Ecto neural progenitor cell (in vitro differentiated cells): ENCODE measurements at regions not wholly inside any gene's neighbourhood (a gene's known extent, or its start where the extent isn't known, plus 50 kb on each side); places are given as distances from the start of the nearest gene placed in this dataset.

Experiments used
- DNase-seq: peaks from one replicate; pipeline ENCODE4 v3.0.0-alpha.2; 2018; ENCODE audit warnings: low spot score

DNA sequence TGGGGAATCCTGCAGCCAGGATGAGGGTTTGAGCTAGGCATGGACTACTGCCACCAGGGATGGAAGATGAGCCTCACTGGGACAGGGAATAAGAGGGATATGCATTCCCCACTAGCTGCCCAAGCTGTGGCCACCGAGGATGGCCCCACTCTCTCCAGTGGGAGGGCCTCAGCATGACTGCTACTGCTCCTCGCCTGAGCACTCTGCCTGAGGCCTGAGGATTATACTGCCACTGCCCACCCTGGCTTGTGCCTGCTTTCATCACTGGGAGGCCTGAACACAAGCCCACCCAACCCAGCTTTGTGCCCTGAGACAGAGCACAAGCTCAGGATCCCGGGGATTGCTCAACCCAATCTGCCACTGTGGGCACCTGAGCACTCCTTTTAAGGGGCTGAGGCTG is 425.6 kb downstream of the RASEF start:
- no peak for DNase-seq

DNA sequence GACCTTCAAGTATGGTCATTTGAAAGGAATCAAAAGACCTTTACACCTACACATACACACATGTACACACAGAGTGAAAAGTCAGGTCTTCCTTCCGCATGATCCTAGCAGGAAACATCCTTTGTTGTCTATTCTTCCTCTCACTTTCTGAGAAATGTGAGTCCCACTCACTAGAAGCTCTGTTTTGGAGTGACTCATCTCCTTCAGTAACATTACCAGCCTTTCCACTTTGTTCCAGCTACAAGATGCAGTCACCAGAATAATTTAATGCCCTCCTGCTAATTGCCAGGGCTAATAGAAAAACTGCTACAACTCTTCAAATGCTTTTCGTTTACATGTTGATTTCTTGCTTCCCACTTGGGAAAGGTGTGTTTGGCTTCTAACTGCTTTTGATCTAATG is 417.3 kb downstream of the RASEF start:
- DNase-seq: no peak

DNA sequence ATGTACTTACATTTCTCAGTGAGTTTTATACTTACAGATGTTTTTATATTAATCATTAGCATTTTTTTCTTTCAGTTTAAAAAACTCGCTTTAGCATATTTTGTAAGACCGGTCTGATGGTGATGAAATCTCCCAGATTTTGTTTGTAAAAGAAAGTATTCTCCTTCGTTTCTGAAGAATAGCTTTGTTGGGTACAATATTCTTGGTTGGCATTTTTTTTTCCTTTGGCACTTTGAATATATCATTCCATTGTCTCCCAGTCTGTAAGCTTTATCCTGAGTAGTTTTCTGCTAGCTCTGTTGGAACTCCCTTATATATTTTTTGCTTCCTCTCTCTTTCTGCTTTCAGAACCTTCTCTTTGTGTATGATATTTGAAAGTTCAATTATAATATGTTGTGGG is 412.6 kb downstream of the RASEF start:
- DNase-seq: no peak

DNA sequence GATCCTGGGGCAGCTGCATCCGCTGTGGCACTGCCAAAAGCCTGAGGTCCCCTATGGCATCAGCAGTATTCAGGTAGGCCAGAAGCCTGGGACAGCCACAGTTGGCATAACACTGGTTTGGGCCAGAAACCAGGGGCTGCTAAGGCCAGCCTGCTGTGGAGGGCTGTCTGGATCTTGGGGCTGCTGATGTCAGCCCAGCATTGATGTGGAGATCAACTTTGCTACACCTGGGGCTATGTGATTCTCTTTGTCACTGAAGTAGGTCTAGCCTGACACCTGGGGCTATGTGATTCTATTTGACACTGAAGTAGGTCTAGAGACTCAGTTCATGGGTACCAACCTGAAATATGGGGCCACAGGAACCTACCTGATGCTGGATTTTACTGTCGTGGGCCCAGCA is 411.5 kb downstream of the RASEF start:
- no peak for DNase-seq

DNA sequence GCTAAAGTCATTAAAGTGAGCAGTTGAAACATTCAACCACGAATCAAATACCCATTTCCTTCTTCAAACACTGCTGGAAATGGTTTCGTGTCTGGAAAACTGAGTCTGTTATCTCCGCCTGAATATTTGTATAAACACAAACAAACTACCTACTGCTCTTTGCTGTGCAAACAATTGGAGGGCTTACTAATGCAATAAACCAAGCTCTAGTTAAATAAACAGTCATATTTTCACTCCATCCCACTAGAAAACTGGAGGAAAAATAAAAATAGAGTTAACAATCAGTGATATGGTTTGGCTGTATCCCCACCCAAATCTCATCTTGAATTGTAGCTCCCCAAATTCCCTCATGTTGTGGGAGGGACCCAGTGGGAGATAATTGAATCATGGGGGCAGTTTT is 397.6 kb downstream of the RASEF start:
- DNase-seq: no peak

DNA sequence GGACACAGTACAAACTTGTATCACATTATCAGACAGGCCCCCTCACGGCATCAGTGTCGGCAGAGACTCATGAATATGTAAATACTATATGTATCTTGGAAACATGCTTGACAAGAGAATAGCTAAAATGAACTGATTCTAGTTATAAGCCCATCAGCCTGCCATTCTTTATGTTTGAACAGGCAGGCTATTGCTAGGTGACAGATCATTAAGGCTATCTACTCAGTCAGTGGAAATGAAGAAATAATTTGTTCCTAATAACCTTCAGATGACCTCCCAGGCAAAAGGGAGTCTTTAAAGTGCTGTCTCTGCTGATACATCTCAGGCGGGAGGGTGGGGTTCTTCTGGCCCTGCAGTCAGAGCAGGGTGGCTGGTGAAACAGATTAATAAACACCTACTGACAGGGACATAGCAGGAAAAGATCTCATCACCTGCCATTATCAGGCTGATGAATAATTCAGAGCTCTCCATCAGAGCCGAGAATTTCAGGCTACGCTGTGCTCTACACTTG is 394.2 kb downstream of the RASEF start:
- DNase-seq: no peak

DNA sequence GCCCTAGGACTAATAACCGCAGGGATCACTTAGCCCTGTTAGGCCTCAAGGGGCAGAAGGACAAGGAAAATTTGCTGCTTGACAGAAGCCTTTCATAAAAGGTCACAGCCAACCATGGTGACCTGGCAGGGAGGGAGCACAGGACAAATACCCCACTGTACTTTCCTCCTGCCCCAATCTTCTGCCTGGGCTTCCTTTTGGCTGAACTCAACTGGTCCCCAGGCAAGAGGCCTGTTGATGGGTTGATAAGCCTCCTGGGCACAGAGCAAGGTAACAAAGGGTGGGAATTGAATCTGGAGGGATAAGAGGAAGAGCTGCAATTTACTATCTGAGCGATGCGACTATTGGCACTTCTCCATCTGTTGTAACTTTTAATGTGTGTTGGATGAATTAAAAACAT is 392.9 kb downstream of the RASEF start:
- DNase-seq: no peak

DNA sequence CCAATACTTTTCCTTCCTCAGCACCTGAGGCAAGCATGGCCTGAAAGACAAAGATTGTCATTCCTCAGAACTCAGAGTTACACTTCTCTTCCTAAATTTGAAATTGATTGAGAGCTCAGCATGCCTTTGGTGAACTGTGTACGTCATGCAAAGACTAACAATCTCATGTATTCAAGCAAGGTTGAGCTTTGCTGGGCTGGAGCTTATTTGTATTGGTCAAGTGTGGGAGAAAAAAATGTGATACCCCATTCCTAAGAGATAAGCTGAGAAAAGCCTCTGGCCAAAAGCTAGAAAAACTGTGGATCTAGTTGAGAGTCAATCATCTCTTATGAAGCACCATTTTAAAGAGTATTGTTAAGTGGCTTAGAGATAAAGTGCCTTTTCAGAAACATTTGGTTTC is 392.2 kb downstream of the RASEF start:
- DNase-seq: no peak

DNA sequence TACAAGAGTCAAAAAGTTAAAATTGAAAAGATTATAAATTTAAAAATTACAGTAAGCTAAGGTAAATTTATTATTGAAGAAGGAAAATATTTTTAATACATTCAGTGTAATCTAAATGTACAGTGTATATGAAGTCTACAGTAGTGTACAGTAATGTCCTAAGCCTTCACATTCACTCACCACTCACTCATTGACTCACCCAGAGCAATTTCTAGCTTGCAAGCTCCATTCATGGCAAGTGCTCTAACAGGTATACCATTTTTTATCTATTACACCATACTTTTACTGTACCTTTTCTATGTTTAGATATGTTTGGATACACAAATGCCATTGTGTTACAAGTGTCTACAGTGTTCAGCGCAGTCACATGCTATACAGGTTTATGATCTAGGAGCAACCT is 389.7 kb downstream of the RASEF start:
- DNase-seq: no peak

DNA sequence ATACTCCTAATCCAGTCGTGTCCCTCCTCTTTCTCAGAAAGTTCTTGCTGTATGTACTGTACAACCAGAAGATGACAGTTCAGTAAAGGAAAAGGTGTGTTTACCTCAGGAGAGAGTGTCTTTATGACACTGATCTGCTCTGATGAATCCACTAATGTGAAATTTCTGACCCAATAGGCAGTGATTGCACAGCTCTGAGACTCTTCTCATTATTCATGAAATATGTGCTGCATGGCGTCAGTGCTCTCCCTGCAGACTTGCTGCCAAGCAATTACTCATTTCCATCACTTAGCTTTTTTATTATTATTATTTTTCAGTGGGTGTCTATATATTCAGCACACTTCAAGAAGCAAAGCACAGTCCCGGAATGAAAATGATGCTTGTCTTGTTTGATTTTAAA is 389.0 kb downstream of the RASEF start:
- DNase-seq: no peak

DNA sequence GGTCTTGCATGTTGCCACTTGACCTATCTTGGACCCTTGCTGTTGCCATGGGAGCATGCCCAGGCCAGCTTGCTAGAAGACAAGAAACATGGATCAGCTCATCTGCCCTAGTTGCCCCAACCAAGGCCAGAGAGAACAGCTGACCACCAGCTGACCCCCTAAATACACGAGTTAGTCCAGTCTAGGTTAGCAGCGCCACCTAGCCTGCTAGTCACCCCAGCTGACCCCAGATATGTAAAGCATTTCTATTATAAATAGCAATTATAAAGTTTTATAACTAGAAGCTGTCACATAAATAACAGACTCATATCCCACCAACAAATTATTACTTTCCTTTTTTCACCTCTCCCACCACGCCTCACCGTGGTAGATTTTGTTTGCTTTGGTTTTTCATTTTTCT is 387.8 kb downstream of the RASEF start:
- no peak for DNase-seq

DNA sequence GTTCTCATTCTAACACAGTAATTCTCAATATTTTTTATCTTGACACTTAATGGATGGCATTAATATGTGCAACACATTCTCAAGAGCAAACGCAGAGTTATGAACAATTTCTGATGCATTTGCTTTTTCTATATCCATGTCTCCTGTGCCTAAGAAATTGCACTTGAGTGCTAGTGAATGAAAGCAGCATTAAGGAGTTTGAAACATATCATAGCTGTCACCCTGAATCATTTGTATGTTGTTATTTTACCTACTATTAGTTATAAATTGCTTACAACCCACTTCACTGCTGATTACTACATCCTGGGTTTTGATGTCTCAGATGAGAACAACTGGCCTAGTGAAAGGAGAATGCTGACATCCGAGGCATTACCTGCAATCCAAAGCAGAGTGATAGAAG is 387.3 kb downstream of the RASEF start:
- no peak for DNase-seq

DNA sequence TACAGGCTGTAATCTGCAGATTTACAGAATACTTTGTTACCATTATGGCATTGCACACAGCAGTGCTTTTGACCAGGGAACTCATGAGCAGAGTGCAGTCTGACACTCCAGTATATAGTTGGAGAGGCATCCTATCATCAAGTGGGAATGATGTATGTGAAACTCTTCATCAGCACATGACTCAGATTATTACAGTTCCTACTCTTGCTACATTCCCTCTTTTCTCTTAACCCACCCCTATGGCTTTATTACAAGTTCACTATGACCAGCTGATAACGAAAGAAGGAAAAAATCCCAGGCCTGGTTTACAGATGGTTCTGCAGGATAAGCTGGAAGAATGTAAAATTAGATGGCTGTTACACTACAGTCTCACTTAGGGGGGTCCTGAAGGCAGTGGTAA is 385.9 kb downstream of the RASEF start:
- no peak for DNase-seq

DNA sequence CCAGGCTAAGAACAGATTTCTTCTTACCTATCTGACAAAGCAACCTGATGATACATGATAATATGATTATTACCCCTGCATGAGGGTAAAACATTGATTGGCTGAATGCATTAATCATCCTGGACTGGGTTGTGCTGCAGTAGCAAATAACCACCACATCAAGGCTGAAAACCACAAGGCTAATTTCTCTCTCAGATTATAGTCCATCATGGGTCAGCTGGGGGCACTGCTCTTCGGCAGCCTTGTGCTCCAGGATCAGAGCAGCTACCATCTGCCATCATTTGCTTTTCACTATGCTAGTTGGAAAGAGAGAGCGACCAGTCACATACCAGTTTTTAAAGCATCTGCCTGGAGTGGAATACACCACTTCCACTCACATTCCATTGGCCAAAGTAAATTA is 383.5 kb downstream of the RASEF start:
- DNase-seq: no peak

DNA sequence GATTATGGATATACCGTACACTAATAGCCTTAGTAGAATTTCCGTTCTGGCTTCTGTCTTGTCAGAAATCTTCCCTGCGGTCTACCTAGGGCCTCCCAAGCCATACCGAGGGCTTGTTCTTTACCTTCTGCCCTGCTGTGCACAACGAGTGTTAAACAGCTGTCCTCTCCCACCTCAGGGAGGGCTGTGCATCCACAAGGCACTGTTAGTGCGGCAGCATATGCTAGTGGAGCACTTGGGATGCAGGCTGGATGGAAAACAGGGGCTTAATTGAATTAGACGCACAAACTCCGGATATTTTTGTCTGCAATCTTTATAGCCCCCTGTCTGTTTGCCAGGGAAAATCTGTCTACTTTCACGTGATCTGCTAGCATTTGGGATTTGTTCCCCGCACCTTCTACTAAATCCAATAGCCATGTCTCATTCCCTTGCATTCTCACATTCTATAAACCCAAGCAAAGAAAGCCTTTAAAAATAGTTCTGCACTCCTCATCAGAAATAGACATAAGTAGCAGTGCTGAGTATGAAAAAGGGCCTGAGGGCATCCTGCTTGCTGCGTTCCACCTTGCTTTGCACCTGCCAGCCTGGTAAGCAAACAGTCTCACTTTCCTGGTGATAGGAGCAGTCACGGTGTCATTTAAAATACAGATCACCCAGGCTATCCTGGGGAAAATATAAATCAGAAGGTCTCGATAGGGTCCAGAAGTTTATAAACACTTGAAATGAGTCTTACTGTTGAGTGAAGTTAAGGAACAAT is 382.6 kb downstream of the RASEF start:
- DNase-seq: no peak

DNA sequence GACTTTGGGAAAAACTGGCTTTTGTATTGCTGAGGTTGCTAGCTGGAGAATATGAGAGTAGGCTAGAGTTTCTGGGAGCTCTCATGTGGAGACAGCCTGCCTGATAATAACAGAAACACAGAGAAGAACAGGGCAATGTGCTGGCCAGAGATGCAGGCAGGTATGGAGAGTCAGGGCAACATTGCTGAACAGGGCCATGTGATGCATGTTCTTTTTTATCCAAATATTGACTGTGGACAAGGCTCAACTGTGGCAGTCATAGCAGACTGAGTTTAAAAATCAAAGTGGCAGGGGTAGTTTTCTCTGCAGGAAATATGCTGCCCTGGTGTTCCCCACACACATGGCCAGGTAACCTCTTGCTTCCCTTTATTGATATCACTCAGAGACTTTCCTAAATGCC is 381.1 kb downstream of the RASEF start:
- no peak for DNase-seq

DNA sequence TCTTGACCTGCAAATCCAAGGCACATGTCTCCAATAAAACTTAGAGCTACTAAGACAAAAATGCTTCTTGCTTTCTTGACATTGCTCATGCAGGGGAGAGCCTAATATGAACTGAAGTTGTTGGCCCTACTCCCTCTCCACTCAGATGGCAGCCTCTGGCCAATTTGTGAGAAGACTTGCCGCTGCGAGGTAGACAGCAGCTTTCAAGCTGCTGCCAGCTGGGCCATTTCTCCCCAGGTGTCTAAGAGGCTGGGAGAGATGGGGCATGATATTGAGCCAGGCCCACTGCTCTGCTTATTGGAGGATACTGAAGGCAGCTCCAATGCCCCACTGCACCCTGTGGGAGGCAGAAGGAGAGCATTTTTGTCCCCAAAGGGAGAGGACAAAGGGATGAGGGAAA is 380.5 kb downstream of the RASEF start:
- DNase-seq: no peak

DNA sequence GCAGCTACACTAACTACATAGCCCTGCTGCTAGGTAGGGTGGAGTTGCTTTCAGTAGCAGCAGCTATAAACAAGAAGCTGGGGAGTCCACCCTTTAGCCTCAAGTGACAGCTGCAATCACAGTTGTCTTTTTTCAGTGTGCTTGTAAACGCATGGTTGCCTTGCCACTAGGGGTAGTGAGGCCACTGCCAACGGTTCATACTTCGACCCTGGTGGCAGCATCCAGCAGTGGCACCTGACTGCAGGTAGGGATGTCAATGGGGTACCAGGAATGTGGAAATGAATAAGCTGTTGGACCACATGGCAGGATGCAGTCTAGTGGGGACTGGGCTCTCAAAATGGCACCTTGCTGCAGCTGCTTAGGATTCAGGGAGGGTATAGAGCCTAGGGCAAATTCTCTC is 367.2 kb downstream of the RASEF start:
- no peak for DNase-seq

DNA sequence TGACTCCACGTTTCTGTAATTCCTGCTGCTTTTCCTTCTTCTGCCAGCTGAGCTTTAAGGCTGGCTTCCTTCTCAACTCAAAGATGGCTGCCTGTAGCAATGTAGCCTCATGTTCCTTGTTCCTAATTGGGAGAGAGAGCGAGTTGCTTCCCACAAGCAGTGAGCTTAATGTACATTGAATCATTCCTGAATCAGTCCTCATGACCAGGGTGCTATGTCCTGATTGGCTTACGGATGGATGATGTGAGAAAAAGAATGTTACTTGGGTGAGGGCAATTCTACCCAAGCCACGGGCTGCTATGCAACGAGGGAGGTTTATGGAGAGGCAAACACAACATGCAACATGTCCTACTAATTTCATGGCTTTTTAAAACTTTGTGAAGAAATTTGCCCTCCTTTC is 356.2 kb downstream of the RASEF start:
- DNase-seq: no peak

DNA sequence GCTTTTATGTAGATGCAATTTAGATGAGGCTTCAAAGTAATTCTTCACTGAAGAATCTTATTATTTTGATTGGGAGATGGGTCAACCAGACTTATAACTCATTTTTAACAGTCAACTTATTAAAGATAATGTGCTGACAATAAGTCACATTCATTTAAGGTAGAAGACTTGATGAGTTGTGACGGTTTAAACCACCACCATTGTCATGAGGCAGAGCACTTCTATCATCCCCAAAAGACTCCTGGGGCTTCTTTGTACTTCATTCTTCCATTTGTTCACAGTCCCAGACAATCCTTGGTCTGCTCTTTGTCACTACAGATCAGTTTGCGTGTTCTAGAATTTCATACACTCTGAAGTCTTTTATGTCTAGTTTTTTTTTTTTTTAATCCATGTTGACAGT is 346.1 kb downstream of the RASEF start:
- no peak for DNase-seq

DNA sequence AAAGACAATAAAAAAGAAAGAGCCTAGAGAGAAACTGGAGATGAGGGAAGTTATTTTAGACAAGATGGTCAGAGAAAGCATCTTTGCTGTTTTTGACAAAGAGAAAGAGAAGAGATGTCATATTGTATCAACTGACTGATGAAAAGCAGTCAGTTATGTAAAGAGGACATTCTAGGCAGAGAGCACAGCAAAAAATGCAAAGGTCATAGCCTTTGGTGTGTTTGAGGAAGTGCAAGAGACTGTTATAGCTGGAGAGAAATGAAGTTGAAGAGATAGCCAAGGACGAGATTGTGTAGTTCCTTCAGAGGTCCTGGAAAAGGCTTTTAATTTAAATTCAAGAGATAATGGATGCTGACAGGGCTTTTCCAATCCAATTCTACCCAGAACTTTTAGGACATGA is 342.4 kb downstream of the RASEF start:
- no peak for DNase-seq

DNA sequence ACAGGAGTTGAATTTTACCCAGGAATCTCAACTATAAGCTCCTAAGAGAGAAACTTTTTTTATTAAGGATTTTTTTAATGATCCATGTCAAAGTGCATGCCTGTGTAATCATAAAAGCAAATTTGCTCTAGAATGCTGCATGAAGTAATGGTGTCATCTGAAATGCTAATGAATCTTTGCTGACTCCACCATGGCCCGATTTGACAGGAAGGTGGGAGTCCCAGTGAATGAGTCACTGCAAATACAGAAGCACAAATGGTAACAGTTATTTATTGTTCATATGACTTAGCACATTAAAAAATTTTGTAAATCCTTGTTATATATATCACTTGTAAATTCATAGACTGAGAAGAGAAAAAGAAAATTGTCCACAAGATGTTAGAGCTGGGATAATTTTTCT is 341.3 kb downstream of the RASEF start:
- no peak for DNase-seq

DNA sequence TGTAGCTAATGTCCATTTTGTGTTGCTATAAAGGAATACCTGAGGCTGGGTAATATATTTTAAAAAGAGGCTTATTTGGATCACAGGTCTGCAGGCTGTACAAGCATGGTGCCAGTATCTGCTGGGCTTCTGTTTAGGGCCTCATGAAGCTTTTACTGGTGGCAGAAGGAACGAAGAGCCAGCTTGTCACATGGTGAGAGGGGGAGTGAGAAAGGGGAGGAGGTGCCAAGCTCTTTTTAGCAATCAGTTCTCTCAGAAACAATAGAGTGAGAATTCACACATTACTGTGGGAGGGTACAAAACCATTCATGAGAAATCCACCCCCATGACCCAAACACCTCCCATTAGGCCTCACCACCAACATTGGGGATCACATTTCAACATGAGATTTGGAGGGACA is 340.9 kb downstream of the RASEF start:
- DNase-seq: no peak

DNA sequence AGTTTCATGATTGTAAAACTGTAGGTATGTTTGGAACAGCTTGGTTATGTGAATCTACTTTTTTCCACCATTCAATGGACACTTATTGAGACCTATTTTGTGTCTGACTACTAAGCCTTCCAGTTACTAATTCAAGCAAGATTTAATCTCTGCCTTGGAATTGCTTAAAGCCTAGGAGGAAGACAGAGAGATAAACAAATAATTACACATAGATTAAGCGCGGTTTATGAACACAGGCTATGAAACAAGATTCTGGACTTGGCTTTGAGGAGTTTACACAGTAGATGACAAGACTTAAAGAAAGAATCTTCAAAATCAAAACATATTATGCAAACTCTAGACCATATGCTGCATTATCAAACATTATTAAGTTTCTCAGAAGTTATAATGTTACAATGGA is 340.4 kb downstream of the RASEF start:
- no peak for DNase-seq
